NCI-H1105 (cell line): ENCODE measurements at regions not wholly inside any gene's neighbourhood (a gene's known extent, or its start where the extent isn't known, plus 50 kb on each side); places are given as distances from the start of the nearest gene placed in this dataset.
A peak's percentile ranks its signal among the peaks of the same experiment; 100 is the strongest.
"Not testable (repeated sequence)": the region's sequence is repeated elsewhere in the genome, so short reads cannot be mapped to it uniquely, and the experiment has no call there.

Experiments
- DNase-seq: peaks from one replicate; lab custom pipeline; 2025; lab: John Stamatoyannopoulos, UW

DNA sequence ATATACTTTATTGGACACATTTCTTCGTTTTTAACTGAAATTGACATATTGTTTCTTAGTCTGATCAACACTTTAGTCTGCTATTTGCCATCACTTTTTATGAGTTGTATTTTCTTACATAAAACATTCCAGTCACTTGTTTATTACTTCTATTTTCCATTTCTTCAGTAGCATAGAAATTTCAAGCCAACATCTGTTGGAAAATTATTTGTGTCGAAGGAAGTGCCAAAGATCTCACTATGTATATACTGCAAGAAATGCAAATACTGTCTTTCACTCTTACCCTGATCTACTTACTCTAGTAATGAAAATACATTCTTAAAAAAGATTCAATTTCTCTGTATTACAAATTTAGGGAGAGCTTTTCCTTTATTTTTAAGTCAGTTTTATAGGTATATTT, 105.9 kb downstream of the SLC17A6 start:
- no peak for DNase-seq

DNA sequence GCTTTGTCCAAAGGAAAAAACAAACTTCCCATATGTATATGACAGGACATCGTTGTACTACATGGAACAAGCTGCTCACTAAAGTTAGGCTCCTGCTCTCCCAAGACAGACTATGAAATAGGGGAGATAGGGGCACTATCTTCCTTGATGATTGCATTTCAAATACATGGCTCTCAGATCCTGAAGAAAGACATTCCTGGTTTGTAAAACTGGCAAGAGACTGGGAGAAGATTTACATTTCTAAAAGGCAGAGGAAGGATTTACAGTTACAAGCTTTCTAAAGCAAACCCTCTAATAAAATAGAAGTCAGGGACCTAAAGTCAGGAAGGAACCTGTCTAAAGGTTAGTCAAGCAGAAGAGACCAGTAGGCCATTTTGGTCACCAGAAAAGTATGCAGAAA, 103.7 kb downstream of the SLC17A6 start:
- DNase-seq = no peak

DNA sequence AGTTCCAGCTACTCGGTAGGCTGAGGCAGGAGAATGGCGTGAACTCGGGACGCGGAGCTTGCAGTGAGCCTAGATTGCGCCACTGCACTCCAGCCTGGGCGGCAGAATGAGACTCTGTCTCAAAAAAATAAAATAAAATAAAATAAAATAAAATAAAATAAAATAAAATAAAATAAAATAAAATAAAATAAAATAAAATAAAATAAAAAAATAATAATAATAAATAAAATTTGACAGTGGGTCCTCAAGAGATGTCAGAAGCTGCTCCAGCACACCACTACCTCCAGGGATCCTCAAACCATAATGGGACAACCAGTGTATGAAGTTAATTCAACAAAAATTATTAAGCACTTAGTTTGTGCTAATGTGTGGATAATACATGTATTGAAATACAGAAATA, 97.4 kb downstream of the SLC17A6 start:
- DNase-seq = not testable (repeated sequence)

DNA sequence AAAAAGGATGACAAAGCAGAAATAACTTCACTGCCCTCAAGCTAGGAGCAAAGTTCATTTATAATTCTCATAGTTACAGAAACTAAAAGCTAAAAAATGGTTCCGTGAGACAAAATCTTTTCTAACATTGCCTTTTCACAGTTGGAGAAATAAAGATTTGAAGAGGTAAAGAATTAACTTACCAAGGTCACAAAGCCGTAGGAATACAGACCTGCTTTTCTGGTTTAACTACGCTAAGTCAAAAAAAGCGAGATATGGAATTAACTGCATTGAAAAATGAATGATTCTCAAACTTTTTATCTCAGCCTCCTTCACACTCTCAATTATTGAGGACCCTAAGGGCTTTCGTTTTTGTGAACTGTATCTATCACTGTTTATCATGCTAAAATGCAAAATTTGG, 95.3 kb downstream of the SLC17A6 start:
- no peak for DNase-seq

DNA sequence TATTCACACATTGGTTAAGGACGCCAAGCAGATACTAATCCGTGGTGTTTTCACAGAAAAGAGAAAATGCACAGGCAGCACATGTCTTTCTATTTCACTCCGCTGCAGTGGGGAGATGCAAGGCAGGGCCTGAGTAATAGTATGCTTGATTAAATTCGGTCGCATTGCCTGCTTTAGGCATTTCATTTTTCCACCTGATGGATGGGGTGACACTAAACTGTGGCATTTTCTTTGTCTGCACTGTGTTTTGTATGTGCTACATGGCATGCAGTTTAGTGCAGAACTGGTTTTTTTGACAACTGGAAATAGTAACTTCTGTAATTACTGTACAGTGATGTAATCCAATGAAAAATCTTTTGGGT, 94.9 kb downstream of the SLC17A6 start:
- DNase-seq = peak; percentile 20

DNA sequence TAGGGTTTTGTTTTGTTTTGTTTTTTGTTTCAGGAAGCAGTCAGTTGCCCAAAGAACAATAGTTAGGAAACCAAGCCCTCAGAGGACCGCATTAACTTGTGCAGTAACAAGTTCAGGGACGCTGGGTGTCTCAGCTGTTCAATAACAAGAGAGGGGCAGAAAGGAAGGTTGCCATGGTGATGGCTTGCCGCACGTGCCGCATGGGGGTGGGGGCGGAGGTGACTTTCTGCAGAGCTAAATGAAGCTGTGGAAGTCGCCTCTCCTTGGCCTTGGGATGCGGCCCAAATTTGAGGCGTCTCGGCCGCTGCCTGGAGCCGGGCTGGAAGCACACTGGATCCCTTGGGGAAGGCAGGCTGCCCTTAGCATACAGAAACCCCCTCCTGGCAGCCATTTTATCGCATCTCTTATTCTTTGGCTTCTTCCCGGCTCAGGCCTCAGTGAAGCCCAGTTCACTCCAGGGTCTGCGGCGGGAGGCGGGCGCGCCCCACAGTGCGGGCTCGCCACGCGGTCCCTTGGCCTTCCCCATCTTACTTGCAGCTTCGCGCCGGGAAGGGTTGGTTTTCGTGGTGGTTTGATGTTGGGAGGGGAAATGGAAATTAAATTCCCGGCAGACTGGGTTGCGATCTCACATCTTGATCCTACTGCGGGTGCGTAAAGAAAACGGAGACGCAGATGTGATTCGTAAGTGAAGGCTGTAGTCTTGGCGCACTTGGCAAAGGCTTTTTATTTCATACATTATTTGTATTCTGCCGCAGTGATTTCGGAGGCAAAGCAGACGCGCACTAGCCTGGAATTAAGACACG, 94.3 kb downstream of the SLC17A6 start:
- peak; percentile 81 for DNase-seq

DNA sequence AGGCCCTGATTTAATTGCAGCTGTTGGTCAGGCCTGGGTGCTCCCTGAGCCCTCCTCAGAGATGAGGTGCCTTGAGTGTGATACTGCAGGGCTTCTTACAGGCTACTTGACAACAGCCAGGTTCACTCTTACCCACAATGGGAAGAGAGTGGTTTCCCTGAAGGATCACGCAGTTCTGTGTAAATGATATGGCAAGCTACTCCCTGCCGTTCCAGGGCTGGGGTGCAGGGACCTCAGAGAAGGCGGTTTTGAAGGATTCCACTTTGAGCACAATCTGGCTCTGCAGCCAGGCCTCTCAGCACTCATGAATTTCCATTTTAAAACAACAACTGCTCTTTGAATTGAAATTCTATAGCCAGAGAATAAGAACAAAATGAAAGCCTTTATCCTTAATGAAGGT, 92.9 kb downstream of the SLC17A6 start:
- no peak for DNase-seq

DNA sequence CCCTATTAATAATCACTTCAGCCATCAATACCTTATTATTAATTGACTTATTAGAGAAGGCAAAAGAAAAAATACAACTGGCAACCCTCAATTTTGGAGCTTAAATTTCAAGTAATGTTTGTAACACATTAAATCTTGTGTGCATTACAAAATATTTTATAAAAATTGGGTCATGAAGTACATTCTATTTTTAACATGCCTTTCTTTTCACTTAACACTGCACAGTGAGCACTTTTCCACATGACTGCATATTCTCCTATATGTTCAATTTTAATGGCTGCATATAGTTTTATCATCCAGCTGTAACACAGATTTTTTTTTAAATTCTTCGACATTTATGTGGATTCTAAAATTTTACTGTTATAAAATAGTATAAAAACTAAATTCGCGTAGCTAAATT, 92.5 kb downstream of the SLC17A6 start:
- no peak for DNase-seq

DNA sequence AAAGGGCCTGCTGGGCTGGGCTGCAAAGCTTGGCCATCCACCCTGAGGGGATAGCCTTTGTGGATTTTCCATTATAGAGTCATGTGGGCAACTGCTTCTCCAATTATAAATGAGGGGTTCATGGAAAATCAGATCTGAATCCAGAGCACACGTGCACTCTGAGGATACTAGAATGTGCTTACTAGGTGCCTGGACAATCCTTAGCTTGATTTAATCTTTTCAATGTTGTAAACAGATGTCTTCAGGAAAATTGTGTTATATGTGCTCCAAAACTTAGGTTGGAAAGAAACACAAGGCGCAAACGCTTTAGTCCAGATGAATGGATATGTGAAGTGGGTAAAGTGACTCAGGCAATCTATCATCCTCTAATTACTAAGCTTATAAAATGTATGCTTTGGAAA, 92.0 kb downstream of the SLC17A6 start:
- DNase-seq = no peak
